ENCODE measurements at regions not wholly inside any gene's neighbourhood (a gene's known extent, or its start where the extent isn't known, plus 50 kb on each side); places are given as distances from the start of the nearest gene placed in this dataset.

GRCh38 chr4:158003212-158003611 lies 169.6 kb downstream of the GASK1B start:
- TF ChIP-seq POLR2AphosphoS5 (IDR thresholded peaks at IDR 0.05) (no peak), CTCF (IDR thresholded peaks at IDR 0.05) (no peak)

Measured in prostate gland (tissue), 2 donors.